SKM-1 (cell line): ENCODE measurements at regions not wholly inside any gene's neighbourhood (a gene's known extent, or its start where the extent isn't known, plus 50 kb on each side); places are given as distances from the start of the nearest gene placed in this dataset.

Source experiments
- DNase-seq: peaks from one replicate; lab custom pipeline; 2025; ENCODE audit not compliant: unreplicated experiment; lab: John Stamatoyannopoulos, UW

- no peak for DNase-seq
Observed at GRCh38 chr7:67807826-67808225, 811.2 kb downstream of the TYW1 start.

- no peak for DNase-seq
Observed at GRCh38 chr7:67809586-67809985, 813.0 kb downstream of the TYW1 start.

- DNase-seq = no peak
Observed at GRCh38 chr7:67813621-67814292, 817.1 kb downstream of the TYW1 start.

- no peak for DNase-seq
Observed at GRCh38 chr7:67817481-67817880, 820.8 kb downstream of the TYW1 start.

- no peak for DNase-seq
Observed at GRCh38 chr7:67821116-67821515, 824.5 kb downstream of the TYW1 start.

- no peak for DNase-seq
Observed at GRCh38 chr7:67823345-67823744, 826.7 kb downstream of the TYW1 start.

- DNase-seq = no peak
Observed at GRCh38 chr7:67825356-67825755, 828.7 kb downstream of the TYW1 start.

GRCh38 chr7:67841896-67842295 lies 845.3 kb downstream of the TYW1 start:
- DNase-seq = no peak

- DNase-seq = no peak
Observed at GRCh38 chr7:67842571-67842970, 845.9 kb downstream of the TYW1 start.

- no peak for DNase-seq
Observed at GRCh38 chr7:67843001-67843565, 846.5 kb downstream of the TYW1 start.

GRCh38 chr7:67843615-67844014 lies 847.0 kb downstream of the TYW1 start:
- DNase-seq = no peak

GRCh38 chr7:67847092-67847787 lies 850.6 kb downstream of the TYW1 start:
- DNase-seq = no peak

- DNase-seq = no peak
Observed at GRCh38 chr7:67854221-67855178, 857.9 kb downstream of the TYW1 start.

GRCh38 chr7:67855322-67855721 lies 858.7 kb downstream of the TYW1 start:
- DNase-seq = no peak

- DNase-seq = no peak
Observed at GRCh38 chr7:67856046-67856445, 859.4 kb downstream of the TYW1 start.

GRCh38 chr7:67857698-67858097 lies 861.1 kb downstream of the TYW1 start:
- DNase-seq = no peak

GRCh38 chr7:67858931-67859330 lies 862.3 kb downstream of the TYW1 start:
- DNase-seq = no peak

- no peak for DNase-seq
Observed at GRCh38 chr7:67863911-67864310, 867.3 kb downstream of the TYW1 start.

GRCh38 chr7:67866054-67866453 lies 869.4 kb downstream of the TYW1 start:
- no peak for DNase-seq

GRCh38 chr7:67866812-67867211 lies 870.2 kb downstream of the TYW1 start:
- DNase-seq = no peak

- DNase-seq = no peak
Observed at GRCh38 chr7:67870396-67870795, 873.8 kb downstream of the TYW1 start.
